ENCODE measurements at regions not wholly inside any gene's neighbourhood (a gene's known extent, or its start where the extent isn't known, plus 50 kb on each side); places are given as distances from the start of the nearest gene placed in this dataset.

DNA sequence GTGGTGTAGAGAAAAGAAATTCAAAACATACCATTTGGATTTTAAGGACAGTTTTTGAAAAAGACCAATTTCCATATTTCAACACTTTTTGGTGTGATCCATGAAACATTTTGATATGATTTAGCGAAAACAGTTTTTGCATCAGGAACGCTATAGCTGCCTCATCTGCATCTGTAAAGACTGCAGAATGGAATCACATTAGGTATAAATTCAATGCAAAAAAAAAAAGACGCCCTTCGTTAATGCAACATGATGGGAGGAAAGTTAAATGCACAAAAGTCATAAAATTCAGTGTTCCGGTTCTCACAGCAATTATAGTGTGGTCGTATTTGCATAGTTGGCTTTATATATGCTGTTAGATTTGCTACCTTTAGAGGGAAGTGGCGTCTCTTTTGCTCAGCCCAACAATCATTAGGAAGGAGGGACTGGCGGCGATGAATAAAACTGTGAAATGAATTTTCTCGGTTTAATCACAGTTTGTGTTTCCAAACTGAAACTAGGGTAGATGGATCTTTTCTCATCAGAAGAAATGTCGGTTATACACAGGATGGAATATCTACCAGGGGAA lies 215.7 kb downstream of the TEX29 start:
- no peak for ATAC-seq (ENCODE audit: low FRiP score)
- WGBS, 2 donors: 52 to 64% methylated on average over 11 of the region's 11 CpGs

DNA sequence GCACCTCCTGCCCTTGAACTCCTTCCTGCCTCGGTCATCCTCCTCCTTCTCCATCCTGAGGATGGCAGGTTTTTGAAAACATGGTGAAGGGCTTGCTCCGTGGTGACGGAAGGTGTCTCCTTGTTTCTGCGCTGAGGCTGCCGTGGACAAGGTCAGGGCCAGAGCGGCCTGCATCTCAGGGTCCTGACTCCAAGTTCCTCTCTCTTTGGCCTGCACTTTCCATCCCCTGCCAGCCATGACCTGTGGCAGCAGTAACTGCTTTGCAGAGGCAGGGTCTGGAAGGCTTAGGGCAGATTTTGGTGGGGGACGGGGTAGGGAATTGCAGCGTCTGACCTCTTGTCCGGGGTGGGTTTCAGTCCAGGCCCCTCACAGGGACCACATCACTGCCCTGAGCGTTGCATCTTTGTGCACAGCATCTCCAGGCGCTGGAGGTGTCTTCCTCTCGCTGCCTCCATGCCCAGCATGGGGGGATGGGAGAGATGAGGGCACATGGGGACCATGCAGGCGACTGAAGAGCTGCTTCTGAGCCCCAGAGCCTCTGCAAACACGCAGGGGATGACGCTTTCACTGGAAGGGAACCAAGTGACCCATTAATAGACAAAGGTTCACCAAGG lies 216.8 kb downstream of the TEX29 start:
- H3K27ac ChIP-seq (ENCODE audit: low read depth in 1 of 2, low read length in 2 of 2): no peak overlapping the region
- no peaks in the 10 kb centered on the region for H3K27me3 ChIP-seq (ENCODE audit: control insufficient read depth in 1 of 2, insufficient read depth in 2 of 2, low read length in 1 of 2)
- no peaks in the 10 kb centered on the region for H3K4me1 ChIP-seq (ENCODE audit: control insufficient read depth in 1 of 2, insufficient read depth in 2 of 2, low read length in 2 of 2)
- ATAC-seq (ENCODE audit: low FRiP score) (no peak), DNase-seq (no peak)
- no peaks in the 10 kb centered on the region for H3K36me3 ChIP-seq (ENCODE audit: control insufficient read depth in 1 of 2, insufficient read depth in 2 of 2, low read length in 1 of 2)
- no peaks in the 10 kb centered on the region for H3K9me3 ChIP-seq (ENCODE audit: control insufficient read depth, low read length)
- WGBS, 2 donors: 78 to 83% methylated on average over 15 of the region's 15 CpGs
- intact Hi-C loops (cut with DNase I): no loop called here
- no peak overlapping the region for H3K4me3 ChIP-seq (ENCODE audit: low read length in 2 of 2)

More for the DNA sequence above, 215.7 kb downstream of the TEX29 start:
- DNase-seq: no peak
- no peak overlapping the region for H3K4me3 ChIP-seq (ENCODE audit: low read length in 2 of 2)
- no peaks in the 10 kb centered on the region for H3K36me3 ChIP-seq (ENCODE audit: control insufficient read depth in 1 of 2, insufficient read depth in 2 of 2, low read length in 1 of 2)
- no peaks in the 10 kb centered on the region for H3K4me1 ChIP-seq (ENCODE audit: control insufficient read depth in 1 of 2, insufficient read depth in 2 of 2, low read length in 2 of 2)
- H3K27ac ChIP-seq (ENCODE audit: low read depth in 1 of 2, low read length in 2 of 2): no peak overlapping the region
- H3K27me3 ChIP-seq (ENCODE audit: control insufficient read depth in 1 of 2, insufficient read depth in 2 of 2, low read length in 1 of 2): no peaks in the 10 kb centered on the region
- intact Hi-C loops (cut with DNase I): no loop called here
- H3K9me3 ChIP-seq (ENCODE audit: control insufficient read depth, low read length): no peaks in the 10 kb centered on the region

GRCh38 chr13:111537843-111538499 lies 217.5 kb downstream of the TEX29 start:
- ATAC-seq (ENCODE audit: low FRiP score): no peak
- intact Hi-C loops (cut with DNase I): no loop called here
- 75 to 80% methylated on average over 15 of the region's 15 CpGs for WGBS, 2 donors
- H3K27ac ChIP-seq (ENCODE audit: low read depth in 1 of 2, low read length in 2 of 2): no peak overlapping the region
- DNase-seq: no peak
- H3K27me3 ChIP-seq (ENCODE audit: control insufficient read depth in 1 of 2, insufficient read depth in 2 of 2, low read length in 1 of 2): no peaks in the 10 kb centered on the region
- no peaks in the 10 kb centered on the region for H3K36me3 ChIP-seq (ENCODE audit: control insufficient read depth in 1 of 2, insufficient read depth in 2 of 2, low read length in 1 of 2)
- no peaks in the 10 kb centered on the region for H3K4me1 ChIP-seq (ENCODE audit: control insufficient read depth in 1 of 2, insufficient read depth in 2 of 2, low read length in 2 of 2)
- no peak overlapping the region for H3K4me3 ChIP-seq (ENCODE audit: low read length in 2 of 2)
- no peaks in the 10 kb centered on the region for H3K9me3 ChIP-seq (ENCODE audit: control insufficient read depth, low read length)

- Histone ChIP-seq H3K9me3 (ENCODE audit: control insufficient read depth, low read length) (no peaks in the 10 kb centered on the region), H3K4me3 (ENCODE audit: low read length in 2 of 2) (no peak overlapping the region), H3K4me1 (ENCODE audit: control insufficient read depth in 1 of 2, insufficient read depth in 2 of 2, low read length in 2 of 2) (no peaks in the 10 kb centered on the region), H3K27me3 (ENCODE audit: control insufficient read depth in 1 of 2, insufficient read depth in 2 of 2, low read length in 1 of 2) (no peaks in the 10 kb centered on the region), H3K36me3 (ENCODE audit: control insufficient read depth in 1 of 2, insufficient read depth in 2 of 2, low read length in 1 of 2) (no peaks in the 10 kb centered on the region), H3K27ac (ENCODE audit: low read depth in 1 of 2, low read length in 2 of 2) (no peak overlapping the region)
- ATAC-seq (ENCODE audit: low FRiP score) (no peak), DNase-seq (no peak)
- intact Hi-C loops (cut with DNase I): no loop called here
- 82 to 84% methylated on average over 12 of the region's 12 CpGs for WGBS, 2 donors
Measured at GRCh38 chr13:111539252-111539651, 218.8 kb downstream of the TEX29 start.

- H3K4me1 ChIP-seq (ENCODE audit: control insufficient read depth in 1 of 2, insufficient read depth in 2 of 2, low read length in 2 of 2): no peaks in the 10 kb centered on the region
- H3K27me3 ChIP-seq (ENCODE audit: control insufficient read depth in 1 of 2, insufficient read depth in 2 of 2, low read length in 1 of 2): no peaks in the 10 kb centered on the region
- intact Hi-C loops (cut with DNase I): loop anchor here in 1 of 2 donors (10.0 kb wide), 1 partner anchor 1435 kb away; no protein-coding TSS in a partner anchor
- DNase-seq: no peak
- no peak for ATAC-seq (ENCODE audit: low FRiP score)
- H3K4me3 ChIP-seq (ENCODE audit: low read length in 2 of 2): no peak overlapping the region
- no peaks in the 10 kb centered on the region for H3K36me3 ChIP-seq (ENCODE audit: control insufficient read depth in 1 of 2, insufficient read depth in 2 of 2, low read length in 1 of 2)
- no peaks in the 10 kb centered on the region for H3K9me3 ChIP-seq (ENCODE audit: control insufficient read depth, low read length)
- H3K27ac ChIP-seq (ENCODE audit: low read depth in 1 of 2, low read length in 2 of 2): no peak overlapping the region
- 74 to 75% methylated on average over 17 of the region's 17 CpGs for WGBS, 2 donors
Measured at GRCh38 chr13:111539791-111540446, 219.5 kb downstream of the TEX29 start.

- no peaks in the 10 kb centered on the region for H3K4me1 ChIP-seq (ENCODE audit: control insufficient read depth in 1 of 2, insufficient read depth in 2 of 2, low read length in 2 of 2)
- WGBS, 2 donors: 82 to 87% methylated on average over 10 of the region's 10 CpGs
- ATAC-seq (ENCODE audit: low FRiP score) (no peak), DNase-seq (no peak)
- H3K9me3 ChIP-seq (ENCODE audit: control insufficient read depth, low read length): no peaks in the 10 kb centered on the region
- intact Hi-C loops (cut with DNase I): loop anchor here in 1 of 2 donors (10.0 kb wide), 1 partner anchor 1434 kb away; no protein-coding TSS in a partner anchor
- no peaks in the 10 kb centered on the region for H3K27me3 ChIP-seq (ENCODE audit: control insufficient read depth in 1 of 2, insufficient read depth in 2 of 2, low read length in 1 of 2)
- H3K36me3 ChIP-seq (ENCODE audit: control insufficient read depth in 1 of 2, insufficient read depth in 2 of 2, low read length in 1 of 2): no peaks in the 10 kb centered on the region
- H3K4me3 ChIP-seq (ENCODE audit: low read length in 2 of 2): no peak overlapping the region
- no peak overlapping the region for H3K27ac ChIP-seq (ENCODE audit: low read depth in 1 of 2, low read length in 2 of 2)
Measured at GRCh38 chr13:111540486-111540885, 220.0 kb downstream of the TEX29 start.

- Histone ChIP-seq H3K9me3 (ENCODE audit: control insufficient read depth, low read length) (peaks cover under 1% of the 10 kb centered on the region), H3K27me3 (ENCODE audit: control insufficient read depth in 1 of 2, insufficient read depth in 2 of 2, low read length in 1 of 2) (no peaks in the 10 kb centered on the region), H3K4me3 (ENCODE audit: low read length in 2 of 2) (no peak overlapping the region), H3K36me3 (ENCODE audit: control insufficient read depth in 1 of 2, insufficient read depth in 2 of 2, low read length in 1 of 2) (no peaks in the 10 kb centered on the region), H3K4me1 (ENCODE audit: control insufficient read depth in 1 of 2, insufficient read depth in 2 of 2, low read length in 2 of 2) (no peaks in the 10 kb centered on the region), H3K27ac (ENCODE audit: low read depth in 1 of 2, low read length in 2 of 2) (no peak overlapping the region)
- intact Hi-C loops (cut with DNase I): loop anchor here in 1 of 2 donors (10.0 kb wide), 1 partner anchor 1433 kb away; no protein-coding TSS in a partner anchor
- DNase-seq: no peak
- 67 to 70% methylated on average over 11 of the region's 11 CpGs for WGBS, 2 donors
- no peak for ATAC-seq (ENCODE audit: low FRiP score)
Measured at GRCh38 chr13:111541345-111541744, 220.9 kb downstream of the TEX29 start.

- ATAC-seq (ENCODE audit: low FRiP score) (no peak), DNase-seq (no peak)
- WGBS, 2 donors: 73% methylated on average over 15 of the region's 15 CpGs
- Histone ChIP-seq H3K9me3 (ENCODE audit: control insufficient read depth, low read length) (peaks cover 1% of the 10 kb centered on the region), H3K4me3 (ENCODE audit: low read length in 2 of 2) (no peak overlapping the region), H3K36me3 (ENCODE audit: control insufficient read depth in 1 of 2, insufficient read depth in 2 of 2, low read length in 1 of 2) (no peaks in the 10 kb centered on the region), H3K27ac (ENCODE audit: low read depth in 1 of 2, low read length in 2 of 2) (no peak overlapping the region), H3K4me1 (ENCODE audit: control insufficient read depth in 1 of 2, insufficient read depth in 2 of 2, low read length in 2 of 2) (no peaks in the 10 kb centered on the region), H3K27me3 (ENCODE audit: control insufficient read depth in 1 of 2, insufficient read depth in 2 of 2, low read length in 1 of 2) (no peaks in the 10 kb centered on the region)
- intact Hi-C loops (cut with DNase I): loop anchor here in 1 of 2 donors (10.0 kb wide), 1 partner anchor 1433 kb away; no protein-coding TSS in a partner anchor
Measured at GRCh38 chr13:111541752-111542529, 221.5 kb downstream of the TEX29 start.

All from aorta (tissue), 5 donors.